Muscle of arm (tissue), 1 donor: ENCODE measurements at regions not wholly inside any gene's neighbourhood (a gene's known extent, or its start where the extent isn't known, plus 50 kb on each side); places are given as distances from the start of the nearest gene placed in this dataset.
"Not testable (repeated sequence)": the region's sequence is repeated elsewhere in the genome, so short reads cannot be mapped to it uniquely, and the experiment has no call there.

Experiments used
- DNase-seq: peaks from one replicate; pipeline ENCODE4 v3.0.0-alpha.2; 2013

GRCh38 chr12:88368077-88368476, 212.2 kb downstream of the KITLG start:
- DNase-seq, result not testable (repeated sequence)

DNA sequence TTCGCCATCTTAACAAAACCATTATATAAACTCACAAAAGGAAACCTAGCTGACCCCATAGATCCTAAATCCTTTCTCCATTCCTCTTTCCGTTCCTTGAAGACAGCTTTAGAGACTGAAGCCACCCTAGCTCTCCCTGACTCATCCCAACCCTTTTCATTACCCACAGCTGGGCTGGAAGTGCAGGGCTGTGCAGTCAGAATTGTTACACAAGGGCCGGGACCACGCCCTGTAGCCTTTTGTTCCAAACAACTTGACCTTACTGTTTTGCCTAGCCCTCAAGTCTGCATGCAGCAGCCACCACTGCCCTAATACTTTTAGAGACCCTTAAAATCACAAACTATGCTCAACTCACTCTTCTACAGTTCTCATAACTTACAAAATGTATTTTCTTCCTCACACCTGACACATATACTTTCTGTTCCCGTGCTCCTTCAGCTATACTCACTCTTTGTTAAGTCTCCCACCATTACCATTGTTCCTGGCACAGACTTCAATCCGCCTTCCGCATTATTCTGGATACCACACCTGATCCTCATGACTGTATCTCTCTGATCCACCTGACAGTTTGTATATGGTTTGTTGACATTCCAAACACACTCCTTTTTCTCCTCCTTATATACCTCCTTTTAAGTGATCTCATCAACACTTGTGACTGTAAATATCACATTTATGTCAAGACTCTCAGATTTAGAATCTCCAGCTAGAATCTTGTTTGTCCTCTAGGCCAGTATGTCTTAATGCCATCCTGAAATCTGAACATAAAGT, 208.7 kb downstream of the KITLG start:
- no peak for DNase-seq

GRCh38 chr12:88375306-88376305, 204.7 kb downstream of the KITLG start:
- no peak for DNase-seq

DNA sequence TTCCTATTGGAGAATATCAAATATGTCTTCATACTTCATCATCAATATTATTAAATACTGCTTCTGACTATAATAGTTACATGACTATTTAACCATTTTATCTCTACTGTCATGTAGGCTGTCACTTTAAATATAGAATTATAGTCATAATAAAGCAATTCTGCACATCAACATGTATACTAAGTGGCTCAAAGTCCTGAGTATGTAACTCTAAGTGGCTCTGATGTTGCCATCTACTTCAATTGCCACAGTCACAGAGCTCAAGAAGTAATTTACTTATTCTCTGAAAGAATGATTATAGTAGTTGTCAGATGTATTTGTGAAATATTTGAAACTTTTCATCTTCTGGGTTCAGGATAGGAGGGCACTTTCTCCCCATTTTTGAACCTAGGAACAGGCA, 202.3 kb downstream of the KITLG start:
- no peak for DNase-seq

GRCh38 chr12:88381466-88381865, 198.8 kb downstream of the KITLG start:
- DNase-seq, result no peak

GRCh38 chr12:88383405-88383804, 196.9 kb downstream of the KITLG start:
- no peak for DNase-seq

DNA sequence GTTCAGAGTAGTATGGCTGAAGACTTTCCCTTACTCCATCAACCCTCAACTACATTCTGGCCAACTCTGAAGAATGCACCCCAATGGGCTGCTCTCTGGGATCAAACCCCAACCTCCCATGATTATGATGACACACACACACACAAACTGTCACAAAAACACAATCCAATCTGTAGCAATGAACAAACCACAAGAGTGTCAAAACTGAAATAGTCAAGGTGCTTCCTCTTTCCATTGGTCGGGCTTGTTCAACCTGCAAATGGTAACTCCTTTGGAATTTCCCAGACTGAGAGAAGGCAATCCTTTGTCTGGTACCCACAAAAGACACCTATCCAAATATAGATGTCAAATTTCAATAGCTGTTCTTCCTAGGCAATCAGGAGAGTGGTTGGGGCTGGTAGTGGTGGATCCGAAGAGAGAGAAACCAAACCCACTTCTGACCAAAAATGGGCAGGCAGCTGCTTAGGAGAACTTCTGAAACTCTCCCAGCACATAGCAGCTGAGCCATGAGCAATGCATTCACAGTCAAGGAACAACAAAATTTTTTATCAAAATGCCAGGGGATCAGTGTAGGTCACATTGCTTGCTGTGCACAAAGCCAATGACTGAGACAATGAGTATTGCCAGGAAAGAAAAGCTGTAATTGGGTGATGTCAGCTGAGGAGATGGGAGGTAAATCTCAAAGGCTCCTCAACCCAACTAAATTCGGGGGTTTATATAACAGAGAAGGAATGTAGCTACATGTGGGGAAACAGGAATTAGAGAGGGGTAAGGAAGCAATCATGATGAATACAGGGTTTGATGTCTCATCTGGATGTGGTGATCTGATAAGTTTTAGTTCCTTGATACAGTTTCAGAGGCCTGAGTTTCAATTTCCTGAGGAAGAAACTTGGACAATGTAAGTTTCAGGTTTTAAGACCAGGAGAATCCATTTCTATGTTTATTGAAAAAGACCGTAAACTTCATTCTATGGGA, 191.4 kb downstream of the KITLG start:
- no peak for DNase-seq

GRCh38 chr12:88390811-88391210, 189.5 kb downstream of the KITLG start:
- no peak for DNase-seq

GRCh38 chr12:88391556-88391955, 188.7 kb downstream of the KITLG start:
- no peak for DNase-seq

DNA sequence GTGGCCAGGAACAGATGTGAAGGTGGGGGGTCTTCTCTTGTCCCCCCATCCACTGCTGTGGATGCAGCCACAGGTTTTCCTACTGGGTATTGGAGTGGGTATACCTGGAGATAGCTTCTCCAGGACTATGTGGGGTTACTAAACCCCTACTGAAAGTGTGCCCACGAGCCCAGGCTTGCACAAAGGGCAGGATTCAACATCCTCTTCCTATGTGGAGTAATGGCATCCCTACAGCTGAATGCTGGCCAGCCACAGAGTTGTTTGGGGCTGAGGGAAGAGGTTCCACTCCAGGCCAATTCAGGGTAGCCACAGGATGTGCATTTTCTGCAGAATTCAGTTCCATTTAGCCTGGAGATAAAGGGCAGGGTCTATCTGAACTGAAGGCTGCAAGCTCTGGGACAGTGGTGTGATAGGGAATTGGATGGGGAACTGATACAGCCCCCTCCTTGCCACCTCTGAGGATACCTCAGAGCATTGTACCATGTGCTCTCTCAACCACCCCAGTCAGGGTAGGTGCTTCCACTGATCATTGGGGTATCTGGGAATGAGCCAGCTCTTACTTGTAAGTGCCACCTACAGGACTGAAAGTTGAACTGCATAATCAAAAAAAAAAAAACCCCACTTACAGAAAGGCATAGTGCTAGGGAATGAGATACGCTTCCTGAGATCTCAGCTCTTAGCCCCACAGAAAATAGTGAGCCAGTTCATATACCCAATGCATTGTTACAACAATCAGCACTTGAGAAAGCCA, 187.1 kb downstream of the KITLG start:
- DNase-seq, result no peak

DNA sequence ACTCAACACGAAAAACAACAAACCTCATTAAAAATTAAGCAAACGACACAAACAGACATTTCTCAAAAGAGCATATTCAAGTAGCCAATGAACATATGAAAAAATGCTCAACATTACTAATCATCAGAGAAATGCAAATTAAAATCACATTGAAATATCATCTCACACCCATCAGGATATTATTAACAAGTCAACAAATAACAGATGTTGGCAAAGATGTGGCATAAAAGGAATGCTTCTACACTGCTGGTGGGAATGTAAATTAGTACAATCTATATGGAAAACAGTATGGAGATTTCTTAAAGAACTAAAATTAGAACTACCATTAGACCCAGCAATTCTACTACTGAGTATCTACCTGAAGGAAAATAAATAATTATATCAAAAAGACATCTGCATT, 182.2 kb downstream of the KITLG start:
- no peak for DNase-seq

GRCh38 chr12:88399811-88400210, 180.5 kb downstream of the KITLG start:
- no peak for DNase-seq

DNA sequence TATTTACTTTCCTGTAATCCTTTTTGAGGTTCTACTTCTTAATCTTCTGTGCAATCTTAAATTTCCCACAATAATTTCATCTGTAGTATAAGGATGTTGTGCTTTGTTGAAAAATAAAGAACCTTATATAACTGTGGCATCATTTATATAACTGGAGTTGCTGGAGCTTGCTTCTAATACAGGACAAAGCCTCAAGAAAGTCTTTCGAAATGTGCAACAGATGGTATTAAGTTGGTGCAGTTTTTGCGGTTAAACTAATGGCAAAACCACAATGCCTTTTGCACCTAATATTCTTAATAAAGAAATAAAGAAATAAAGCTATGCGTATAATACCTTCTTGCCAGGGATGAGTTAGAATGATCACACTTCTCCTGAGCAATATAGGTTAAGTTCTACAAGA, 180.0 kb downstream of the KITLG start:
- no peak for DNase-seq

DNA sequence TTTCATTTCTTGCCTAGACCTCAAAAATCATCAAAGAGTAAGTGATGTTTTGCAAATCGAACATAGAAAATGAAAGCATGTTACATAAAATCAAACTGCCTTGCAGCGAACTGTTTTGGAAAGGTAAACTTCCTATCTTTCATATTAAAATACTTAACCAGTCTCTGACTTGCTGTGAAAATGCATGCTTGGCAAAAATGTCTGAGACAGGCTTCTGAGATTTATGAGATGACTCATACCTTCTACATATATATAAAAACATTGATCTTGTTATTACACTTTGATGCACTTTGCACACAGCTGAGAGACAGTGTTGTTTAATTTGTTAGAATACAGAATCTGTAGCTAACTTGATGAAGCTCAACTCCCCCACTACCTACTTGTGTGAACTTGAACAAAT, 179.1 kb downstream of the KITLG start:
- no peak for DNase-seq

DNA sequence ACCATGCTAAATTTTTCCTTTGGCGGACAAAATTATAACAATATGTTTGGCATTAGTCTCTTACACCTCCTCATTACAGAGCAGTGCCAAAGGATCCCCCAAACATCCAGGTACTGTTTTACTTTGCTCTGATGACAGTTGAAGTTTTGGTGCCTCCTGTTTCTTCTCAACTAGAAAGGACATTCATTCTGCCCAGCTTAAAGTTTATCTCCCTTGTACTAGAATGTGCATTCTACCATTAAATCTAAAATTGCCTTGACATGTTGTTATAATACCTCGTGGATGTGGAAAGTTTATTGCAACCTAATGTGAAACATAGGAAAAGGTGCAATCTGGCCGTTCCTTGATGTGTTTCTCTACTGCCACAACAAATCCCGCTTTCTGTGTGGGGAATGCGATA, 173.4 kb downstream of the KITLG start:
- no peak for DNase-seq

DNA sequence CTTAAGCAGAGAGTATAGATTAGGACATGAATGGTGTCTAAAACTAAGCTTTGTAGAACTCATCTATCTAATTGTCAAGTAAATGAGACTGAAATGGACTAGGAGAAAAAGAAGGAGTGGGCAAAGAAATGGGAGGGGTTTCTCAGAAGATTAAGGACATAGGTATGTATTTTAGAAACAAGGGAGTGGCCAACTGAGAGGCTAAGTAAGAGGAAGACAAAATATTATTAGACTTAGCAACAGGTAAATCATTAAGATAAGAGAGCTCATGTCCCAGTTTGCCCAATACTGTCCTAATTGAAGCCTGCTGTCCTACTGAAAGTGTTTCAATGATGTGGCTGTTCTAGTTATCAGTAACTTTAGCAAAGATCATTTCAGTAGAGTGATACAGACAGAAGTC, 171.4 kb downstream of the KITLG start:
- no peak for DNase-seq

- no peak for DNase-seq
Measured at GRCh38 chr12:88409257-88409656, 171.0 kb downstream of the KITLG start.

GRCh38 chr12:88411689-88412088, 168.6 kb downstream of the KITLG start:
- DNase-seq, result no peak

DNA sequence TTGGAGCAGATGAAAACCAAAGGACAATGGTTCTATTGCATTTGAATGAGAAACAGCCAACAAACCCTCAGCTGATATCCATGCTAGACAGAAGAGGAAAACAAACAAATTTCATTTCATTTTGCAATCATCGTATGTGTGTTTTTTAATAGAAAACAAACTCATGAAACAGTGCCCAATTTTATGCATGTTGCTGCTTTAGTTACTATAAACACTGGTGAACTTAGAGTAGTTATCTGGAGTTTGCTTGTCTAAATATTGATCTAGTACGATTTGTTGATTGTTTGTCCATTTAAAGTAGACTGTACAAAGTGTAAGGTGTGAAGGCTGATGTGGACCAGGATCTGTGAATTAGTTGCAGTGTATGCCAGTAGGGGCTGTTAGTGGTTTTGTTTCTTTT, 166.6 kb downstream of the KITLG start:
- DNase-seq, result no peak

DNA sequence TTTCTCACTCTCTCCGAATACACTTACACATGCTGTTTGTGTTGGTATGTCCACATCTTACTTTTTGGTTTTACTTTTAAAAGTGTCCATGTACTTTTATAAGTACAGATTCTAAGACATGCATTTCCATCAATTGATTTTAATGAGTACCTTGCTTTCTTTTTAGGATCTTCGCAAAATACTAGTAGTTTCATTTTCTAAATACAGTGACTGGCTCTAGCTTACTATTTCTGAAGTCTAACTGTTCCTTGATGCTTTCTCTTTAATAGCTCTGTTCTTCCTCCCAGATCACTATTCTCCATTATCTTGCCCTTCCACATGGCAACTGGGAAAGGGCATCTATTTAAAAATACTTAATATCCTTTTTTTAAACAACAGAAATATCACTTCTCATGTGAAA, 164.1 kb downstream of the KITLG start:
- DNase-seq, result no peak

- DNase-seq, result no peak
Measured at GRCh38 chr12:88416786-88417185, 163.5 kb downstream of the KITLG start.
